Sigmoid colon (tissue), 6 donors: ENCODE measurements at regions not wholly inside any gene's neighbourhood (a gene's known extent, or its start where the extent isn't known, plus 50 kb on each side); places are given as distances from the start of the nearest gene placed in this dataset.

ENCODE experiments used
- DNase-seq: peaks from one replicate; pipeline ENCODE4 v3.0.0-alpha.2; 2019
- H3K27ac ChIP-seq, 4 donors: fragments of 200-600 bp; sonication (generic); one replicate each; pipeline ENCODE4 v1.5.1; 2016 to 2019; ENCODE audit warnings: mild to moderate bottlenecking in 1 of 4
- H3K27me3 ChIP-seq, 3 donors: fragments of 200-600 bp; sonication (generic); one replicate each; pipeline ENCODE4 v1.5.1; 2019; ENCODE audit warnings: mild to moderate bottlenecking in 1 of 3
- H3K36me3 ChIP-seq, 4 donors: fragments of 200-600 bp; sonication (generic); one replicate each; pipeline ENCODE4 v1.5.1; 2016 to 2019
- H3K4me1 ChIP-seq, 4 donors: fragments of 200-600 bp; sonication (generic); one replicate each; pipeline ENCODE4 v1.5.1; 2017 to 2019
- H3K4me3 ChIP-seq, 4 donors: fragments of 200-600 bp; sonication (generic); one replicate each; pipeline ENCODE4 v1.5.1; 2017 to 2019; ENCODE audit warnings: mild to moderate bottlenecking in 2 of 4, moderate library complexity in 1 of 4
- H3K9me3 ChIP-seq, 4 donors: fragments of 200-600 bp in 3 of 4; sonication (generic) in 3 of 4; one replicate each; pipeline versions ENCODE4 v1.5.1 to v1.6.1; 2013 to 2019
- CTCF ChIP-seq, 4 experiments: fragments of 450-650 bp in 3 of 4; fragments of 200-600 bp in 1 of 4; IDR thresholded peaks; one replicate each; pipeline ENCODE4 v1.5.1; 2016 to 2019; ENCODE audit warnings: antibody characterized with exemption in 4 of 4, mild to moderate bottlenecking in 3 of 4, moderate library complexity in 2 of 4
- EP300 ChIP-seq, 4 donors: sonication (generic); formaldehyde crosslinking; IDR thresholded peaks; one replicate each; pipeline ENCODE4 v1.6.1; 2017; ENCODE audit warnings: antibody characterized with exemption in 4 of 4
- POLR2A ChIP-seq, 2 donors: fragments of 450-650 bp; IDR thresholded peaks; one replicate each; pipeline ENCODE4 v1.6.1; 2016; ENCODE audit warnings: antibody characterized with exemption in 2 of 2, mild to moderate bottlenecking in 2 of 2, moderate library complexity in 2 of 2
- POLR2AphosphoS5 ChIP-seq, 4 donors: sonication (generic); formaldehyde crosslinking; IDR thresholded peaks; one replicate each; pipeline ENCODE4 v1.6.1; 2017; ENCODE audit warnings: antibody characterized with exemption in 4 of 4
- WGBS, 2 donors: extraction: QIAGEN DNeasy Blood & Tissue Kit; methylation state at CpG; one replicate each; pipeline ENCODE4 v1.1.7; 2013; 5-methylcytosine and 5-hydroxymethylcytosine counted together
- intact Hi-C: fragments of 100-400 bp; cut with DNase I; formaldehyde crosslinking; loops from one replicate; pipeline ENCODE4 v1.15.1; 2023
- donor health status: healthy with polysubstance abuse.
- donor health status: healthy.

- TF ChIP-seq POLR2A (IDR thresholded peaks at IDR 0.05) (no peak), CTCF (IDR thresholded peaks at IDR 0.05) (no peak), POLR2AphosphoS5 (IDR thresholded peaks at IDR 0.05) (no peak), EP300 (IDR thresholded peaks at IDR 0.05) (no peak)
- no peak overlapping the region for H3K27ac ChIP-seq
- 89 to 91% methylated on average over 12 of the region's 12 CpGs for WGBS, 2 donors
Observed at GRCh38 chr22:27556371-27556770, 245.2 kb downstream of the MN1 start.

DNA sequence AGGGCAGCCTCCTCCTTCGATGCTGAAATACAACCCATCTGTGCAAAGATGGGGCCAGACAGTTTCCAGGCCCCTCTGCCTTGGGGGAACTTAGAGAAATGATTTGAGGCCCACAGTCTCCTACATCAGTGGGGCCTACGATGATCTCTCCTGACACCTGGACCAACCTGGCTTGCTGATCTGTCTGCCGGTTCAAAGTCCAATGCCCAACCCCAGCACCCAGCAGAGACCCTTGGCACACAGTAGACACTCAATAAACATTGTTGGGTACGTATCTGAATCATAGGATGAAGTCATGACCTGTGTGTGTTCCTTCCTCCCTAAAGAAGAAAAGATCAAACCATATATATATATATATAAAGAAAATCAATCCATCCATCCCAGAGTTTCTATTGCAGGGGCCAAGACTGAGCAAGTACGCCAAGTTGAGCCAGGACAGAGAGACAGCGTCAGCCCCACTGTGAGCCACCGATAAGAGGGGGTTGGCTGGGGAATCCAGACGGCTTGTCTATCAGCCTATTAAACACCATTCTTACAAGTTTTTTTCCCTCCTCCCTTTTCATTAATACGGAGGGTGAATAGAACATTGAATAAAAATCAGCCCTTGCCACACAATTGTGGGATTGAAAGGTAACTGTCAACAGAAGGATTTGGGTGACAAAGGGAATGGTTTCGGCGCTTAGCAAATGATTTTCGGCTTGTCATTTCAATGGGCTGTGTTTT, 244.1 kb downstream of the MN1 start:
- peaks cover 0 to 3% (median 0%) of the 10 kb centered on the region in 4 donors for H3K9me3 ChIP-seq
- peaks cover 0 to 5% (median 0%) of the 10 kb centered on the region in 4 donors for H3K4me1 ChIP-seq
- WGBS, 2 donors, result 49 to 75% methylated on average over 12 of the region's 12 CpGs
- H3K4me3 ChIP-seq, result no peak overlapping the region
- intact Hi-C loops, result no loop called here
- H3K27me3 ChIP-seq, result no peaks in the 10 kb centered on the region
- no peaks in the 10 kb centered on the region for H3K36me3 ChIP-seq
- no peak overlapping the region for H3K27ac ChIP-seq
- DNase-seq, result no peak
- TF ChIP-seq CTCF (IDR thresholded peaks at IDR 0.05) (no peak), EP300 (IDR thresholded peaks at IDR 0.05) (no peak), POLR2AphosphoS5 (IDR thresholded peaks at IDR 0.05) (no peak), POLR2A (IDR thresholded peaks at IDR 0.05) (no peak)

More at GRCh38 chr22:27556371-27556770, 245.2 kb downstream of the MN1 start:
- H3K4me3 ChIP-seq, result no peak overlapping the region
- no peaks in the 10 kb centered on the region for H3K27me3 ChIP-seq
- no peak for DNase-seq
- H3K36me3 ChIP-seq, result no peaks in the 10 kb centered on the region
- H3K9me3 ChIP-seq, result peaks cover 0 to 3% (median 0%) of the 10 kb centered on the region in 4 donors
- peaks cover 0 to 5% (median 0%) of the 10 kb centered on the region in 4 donors for H3K4me1 ChIP-seq
- intact Hi-C loops, result no loop called here

- 32 to 79% methylated on average over 11 of the region's 11 CpGs for WGBS, 2 donors
- Histone ChIP-seq H3K4me3 (no peak overlapping the region), H3K9me3 (no peaks in the 10 kb centered on the region), H3K27ac (no peak overlapping the region), H3K27me3 (peaks cover 0 to 3% (median 0%) of the 10 kb centered on the region in 3 donors), H3K36me3 (no peaks in the 10 kb centered on the region), H3K4me1 (peaks cover 0 to 5% (median 0%) of the 10 kb centered on the region in 4 donors)
- TF ChIP-seq EP300 (IDR thresholded peaks at IDR 0.05), result no peak
- intact Hi-C loops, result no loop called here
- no peak for DNase-seq
Observed at GRCh38 chr22:27558658-27559371, 242.7 kb downstream of the MN1 start.

DNA sequence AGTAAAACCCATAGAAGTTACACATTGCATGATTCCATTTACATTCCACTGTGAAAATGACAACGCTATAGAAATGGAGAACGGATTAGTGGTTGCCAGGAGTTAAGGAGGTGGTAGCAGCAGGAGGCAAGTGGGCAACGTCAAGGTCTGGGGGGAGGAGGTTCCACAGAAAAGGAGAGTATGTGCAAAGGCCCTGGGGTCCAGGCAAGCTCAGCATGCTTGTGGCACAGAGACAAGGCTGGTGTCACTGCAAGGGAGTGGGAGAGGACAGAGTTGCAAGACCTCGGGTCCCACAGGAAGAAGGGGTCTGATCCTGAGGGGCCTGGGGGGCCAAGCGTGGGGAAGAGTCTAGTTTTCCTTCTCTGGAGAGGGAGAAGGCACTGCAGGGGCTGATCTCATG, 240.8 kb downstream of the MN1 start:
- 83 to 84% methylated on average over 5 of the region's 5 CpGs for WGBS, 2 donors
- Histone ChIP-seq H3K27ac (no peak overlapping the region), H3K36me3 (no peaks in the 10 kb centered on the region), H3K27me3 (peaks cover 0 to 3% (median 0%) of the 10 kb centered on the region in 3 donors), H3K9me3 (peaks cover 0 to 5% (median 1%) of the 10 kb centered on the region in 4 donors), H3K4me1 (no peaks in the 10 kb centered on the region), H3K4me3 (no peak overlapping the region)
- TF ChIP-seq CTCF (IDR thresholded peaks at IDR 0.05), result no peak
- no peak for TF ChIP-seq EP300 (IDR thresholded peaks at IDR 0.05)
- no peak for TF ChIP-seq POLR2AphosphoS5 (IDR thresholded peaks at IDR 0.05)
- TF ChIP-seq POLR2A (IDR thresholded peaks at IDR 0.05), result no peak
- intact Hi-C loops, result no loop called here
- no peak for DNase-seq

- intact Hi-C loops, result no loop called here
- Histone ChIP-seq H3K27me3 (peaks cover 0 to 3% (median 0%) of the 10 kb centered on the region in 3 donors), H3K4me1 (no peaks in the 10 kb centered on the region), H3K27ac (no peak overlapping the region), H3K4me3 (no peak overlapping the region), H3K9me3 (peaks cover 0 to 5% (median 1%) of the 10 kb centered on the region in 4 donors), H3K36me3 (no peaks in the 10 kb centered on the region)
- no peak for DNase-seq
- TF ChIP-seq CTCF (IDR thresholded peaks at IDR 0.05) (no peak), EP300 (IDR thresholded peaks at IDR 0.05) (no peak), POLR2A (IDR thresholded peaks at IDR 0.05) (no peak), POLR2AphosphoS5 (IDR thresholded peaks at IDR 0.05) (no peak)
- WGBS, 2 donors, result 78 to 80% methylated on average over 9 of the region's 9 CpGs
Observed at GRCh38 chr22:27561286-27561904, 240.2 kb downstream of the MN1 start.
